Myocyte (in vitro differentiated cells): ENCODE measurements at regions not wholly inside any gene's neighbourhood (a gene's known extent, or its start where the extent isn't known, plus 50 kb on each side); places are given as distances from the start of the nearest gene placed in this dataset.
A peak's percentile ranks its signal among the peaks of the same experiment; 100 is the strongest.
"Not testable (repeated sequence)": the region's sequence is repeated elsewhere in the genome, so short reads cannot be mapped to it uniquely, and the experiment has no call there.

Experiments used
- DNase-seq: peaks from one replicate; pipeline ENCODE4 v3.0.0-alpha.2; 2012; ENCODE audit warnings: low read depth

DNA sequence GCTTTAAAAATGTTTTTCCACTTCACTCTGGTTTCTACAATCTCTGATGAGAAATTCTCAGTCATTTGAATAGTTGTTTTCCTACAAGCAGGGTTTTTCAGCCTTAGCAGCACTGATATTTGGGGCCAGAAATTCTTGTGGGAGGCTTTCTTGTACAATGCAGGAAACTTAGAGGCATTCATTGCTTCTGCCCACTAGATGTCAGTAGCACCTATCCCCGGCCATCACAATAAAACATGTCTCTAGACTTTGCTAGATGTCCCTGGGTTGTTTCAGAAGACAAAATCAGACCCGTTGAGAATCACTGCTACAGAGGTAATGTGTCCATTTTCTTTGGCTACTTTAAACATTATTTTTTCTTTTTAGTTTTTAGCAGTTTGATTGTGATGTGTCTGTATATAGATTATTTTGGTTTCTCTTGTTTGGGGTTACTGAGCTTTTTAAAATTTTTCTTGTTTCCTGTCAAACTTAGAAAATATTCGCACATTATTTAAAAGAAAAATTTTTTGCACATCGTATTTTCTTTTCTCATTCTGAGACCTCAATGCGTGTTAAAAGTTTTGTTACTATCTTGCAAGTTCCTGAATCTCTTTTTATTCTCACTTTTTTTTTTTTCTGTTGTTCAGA lies 60.8 kb upstream of the CCDC179 start:
- peak; percentile 63 for DNase-seq

DNA sequence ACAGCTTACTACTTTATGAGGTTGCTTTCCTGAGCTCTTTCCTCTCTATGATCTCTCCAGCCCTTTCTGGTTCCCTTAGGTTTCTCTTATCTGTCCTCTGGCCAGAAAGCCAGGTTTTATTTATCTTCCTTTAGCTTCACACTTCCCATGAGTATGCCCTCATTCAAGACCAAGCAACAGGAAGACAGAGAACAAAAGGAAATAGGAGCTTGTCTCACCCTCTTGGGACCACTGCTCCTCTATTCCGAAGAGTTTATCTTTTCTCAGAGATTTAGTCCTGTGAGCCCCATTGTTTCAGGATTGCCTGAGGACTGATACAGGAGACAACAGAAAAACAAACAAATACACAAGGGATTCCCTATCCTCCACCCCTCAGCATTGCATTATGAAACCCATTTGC lies 62.4 kb upstream of the CCDC179 start:
- DNase-seq = no peak

DNA sequence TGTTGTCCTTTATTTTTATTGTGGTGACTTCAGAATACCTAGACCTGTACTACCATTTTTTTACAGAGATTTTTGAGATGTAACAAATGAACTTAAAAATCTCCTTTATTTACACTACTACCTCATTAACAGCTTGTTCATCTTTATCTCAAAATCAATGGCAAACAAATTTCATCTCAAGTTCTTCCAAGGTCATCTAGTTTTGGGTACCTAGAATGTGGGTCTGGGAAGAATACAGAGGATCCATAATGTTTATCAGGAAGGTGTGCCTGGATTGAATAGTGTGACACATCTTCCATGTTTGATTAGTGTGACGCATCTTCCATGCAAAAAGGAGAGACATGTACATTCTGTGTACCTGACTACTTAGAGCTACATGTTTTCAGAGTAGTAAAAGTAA lies 63.3 kb upstream of the CCDC179 start:
- no peak for DNase-seq

DNA sequence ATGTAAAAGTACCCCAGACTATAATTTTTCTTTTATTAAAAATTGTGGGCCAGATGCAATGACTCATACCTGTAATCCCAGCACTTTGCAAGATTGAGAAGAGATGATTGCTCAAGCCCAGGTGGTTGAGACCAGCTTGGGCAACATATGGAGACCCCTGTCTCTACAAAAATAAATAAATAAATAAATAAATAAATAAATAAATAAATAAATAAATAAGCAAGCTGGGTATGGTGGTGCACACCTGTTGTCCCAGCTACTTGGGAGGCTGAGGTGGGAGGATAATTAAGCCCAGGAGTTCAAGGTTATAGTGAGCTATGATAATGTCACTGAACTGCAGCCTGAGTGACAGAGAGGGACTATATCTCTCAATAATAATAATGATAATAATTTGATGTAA lies 66.1 kb upstream of the CCDC179 start:
- DNase-seq = no peak

DNA sequence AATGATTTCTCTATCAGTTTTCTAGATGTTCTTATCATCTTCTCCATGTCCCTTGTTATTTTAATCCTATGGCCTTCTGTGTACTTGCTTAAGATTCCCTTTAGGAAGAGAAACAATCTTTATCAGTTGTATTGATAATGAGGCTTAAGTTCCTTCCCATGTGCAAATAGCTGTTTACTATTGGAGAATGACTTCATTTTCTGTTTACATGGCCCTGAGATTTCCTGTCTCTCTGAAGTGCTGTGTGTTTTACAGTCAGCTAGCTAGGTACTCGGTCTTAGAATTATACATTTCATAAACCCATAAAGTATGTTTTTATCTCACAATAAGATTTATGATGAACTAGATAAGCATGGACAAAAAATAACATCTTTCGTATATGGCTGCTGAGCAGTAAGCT lies 67.5 kb upstream of the CCDC179 start:
- no peak for DNase-seq

DNA sequence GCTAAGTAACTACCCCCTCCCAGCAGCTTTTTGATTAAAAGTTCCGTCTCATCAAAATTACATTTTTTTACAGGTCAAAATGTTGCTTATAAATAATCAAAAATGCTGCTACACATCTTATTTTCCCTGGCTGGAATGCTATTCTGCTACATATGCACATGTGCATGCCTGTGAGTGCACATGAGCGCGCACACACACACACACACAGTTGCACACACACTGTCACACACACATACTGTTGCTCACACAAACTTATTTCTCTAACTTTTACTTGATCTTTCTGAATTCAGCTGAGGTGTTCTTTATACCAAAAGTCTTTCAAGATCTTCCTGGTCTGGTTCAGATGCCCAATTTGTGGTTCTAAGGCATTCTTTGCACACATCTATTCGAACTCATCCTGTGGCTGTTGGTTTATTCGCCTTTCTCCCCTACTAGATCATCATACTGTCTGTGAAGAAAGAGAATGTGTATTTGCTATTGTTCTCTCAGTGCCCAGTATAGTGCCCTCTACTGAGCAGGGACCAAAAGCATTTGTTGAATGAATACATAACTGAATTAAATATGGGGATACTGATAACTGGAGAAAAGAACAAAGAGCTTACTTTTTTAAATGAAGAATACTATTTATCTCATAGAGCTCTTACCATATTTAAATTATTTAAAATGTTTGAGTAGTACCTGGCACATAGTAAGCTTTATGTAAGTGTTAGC lies 68.1 kb upstream of the CCDC179 start:
- no peak for DNase-seq

DNA sequence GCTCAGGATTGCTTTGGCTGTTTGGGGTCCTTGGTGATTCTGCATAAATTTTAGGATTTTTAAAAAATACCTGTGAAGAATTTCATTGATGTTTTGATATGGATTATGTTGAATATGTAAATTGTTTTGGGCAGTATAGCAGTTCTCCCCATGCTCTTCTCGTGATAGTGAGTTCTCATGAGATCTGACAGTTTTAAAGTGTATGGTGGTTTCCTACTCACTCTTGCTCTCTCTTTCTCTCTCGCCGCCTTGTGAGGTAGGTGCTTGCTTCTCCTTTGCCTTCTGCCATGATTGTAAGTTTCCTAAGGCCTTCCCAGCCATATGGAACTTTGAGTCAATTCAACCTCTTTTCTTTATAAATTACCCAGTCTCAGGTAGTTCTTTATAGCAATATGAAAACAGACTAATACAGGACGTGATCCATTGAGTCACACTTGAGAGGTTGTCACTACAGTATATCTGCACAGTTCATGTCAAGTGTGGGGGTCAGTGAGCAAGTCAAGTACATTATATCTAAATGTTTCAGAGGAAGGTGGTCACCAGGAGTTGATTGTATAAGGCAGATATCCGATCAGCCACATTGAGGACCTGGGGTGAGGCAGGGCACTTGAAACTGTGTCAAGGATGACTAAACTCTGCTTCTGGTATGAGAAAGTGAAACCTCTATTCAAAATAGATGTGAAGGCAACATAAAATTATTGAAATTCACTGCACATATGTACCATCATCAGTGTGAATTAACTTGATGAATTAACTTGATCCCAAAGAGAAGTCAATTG lies 70.7 kb upstream of the CCDC179 start:
- DNase-seq = no peak

DNA sequence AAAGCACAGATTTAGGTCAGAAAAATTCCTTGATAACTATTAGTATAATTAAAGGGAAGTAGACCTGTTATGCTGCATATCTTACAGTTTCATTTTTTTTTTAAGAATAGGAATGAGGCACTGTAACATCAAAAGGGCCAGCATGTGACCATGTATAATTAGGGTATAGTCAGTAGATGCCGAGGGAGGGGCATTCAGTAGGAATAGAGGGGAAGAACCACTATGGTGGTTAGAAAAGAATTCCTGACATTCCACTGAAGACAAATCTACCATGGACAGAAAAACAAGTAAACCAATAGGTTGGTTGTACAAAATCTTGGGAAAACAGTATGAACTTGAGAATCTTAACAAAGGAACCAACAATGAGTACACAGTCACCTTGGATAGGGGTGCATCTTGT lies 78.4 kb upstream of the CCDC179 start:
- DNase-seq = no peak

DNA sequence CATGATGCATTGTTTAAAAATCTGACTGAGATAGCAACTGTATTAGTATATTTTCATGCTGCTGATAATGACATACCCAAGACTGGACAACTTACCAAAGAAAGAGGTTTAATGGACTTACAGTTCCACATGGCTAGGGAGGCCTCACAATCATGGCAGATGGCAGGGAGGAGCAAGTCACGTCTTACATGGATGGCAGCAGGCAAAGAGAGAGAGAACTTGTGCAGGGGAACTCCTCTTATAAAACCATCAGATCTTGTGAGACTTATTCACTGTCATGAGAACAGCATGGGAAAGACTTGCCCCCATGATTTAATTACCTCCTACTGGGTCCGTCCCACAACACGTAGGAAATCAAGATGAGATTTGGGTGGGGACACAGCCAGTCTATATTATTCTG lies 81.3 kb upstream of the CCDC179 start:
- not testable (repeated sequence) for DNase-seq

DNA sequence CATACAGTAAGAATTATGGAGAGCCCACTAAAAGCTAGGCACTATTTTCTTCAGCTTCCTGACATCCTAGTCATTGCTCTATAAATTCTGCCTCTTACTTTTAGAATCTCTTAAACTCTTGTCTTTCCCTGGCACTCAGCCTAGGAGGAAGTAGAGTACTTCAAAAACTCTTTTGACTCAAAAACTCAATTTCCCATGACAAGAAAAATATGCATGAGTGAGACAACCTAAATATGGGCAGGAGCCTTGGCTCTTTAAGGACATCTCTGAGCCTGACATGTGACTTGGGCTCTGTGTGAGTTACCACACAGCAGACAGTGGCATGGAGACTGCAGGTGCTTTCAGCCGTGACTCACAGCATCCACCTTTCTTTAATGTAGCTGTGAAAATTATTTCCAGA lies 97.5 kb upstream of the CCDC179 start:
- DNase-seq = no peak

DNA sequence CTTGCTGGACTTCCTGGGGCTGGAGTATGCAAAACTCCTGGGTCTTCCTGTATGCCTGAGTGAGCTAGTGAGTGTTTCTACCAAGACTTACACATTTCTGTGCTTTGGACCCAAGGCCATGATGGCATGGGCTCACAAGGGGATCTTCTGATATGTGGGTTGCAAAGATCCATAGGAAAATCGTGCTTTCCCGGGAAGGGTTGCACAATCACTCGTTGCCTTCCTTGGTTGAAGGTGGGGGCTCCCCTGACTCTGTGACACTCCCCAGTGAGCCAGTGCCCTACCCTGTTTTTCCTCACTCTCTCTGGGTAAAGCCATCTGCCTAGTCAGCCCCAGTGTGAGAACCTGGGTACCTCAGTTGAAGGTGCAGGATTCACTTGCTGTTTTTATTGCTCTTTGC lies 114.0 kb upstream of the CCDC179 start:
- DNase-seq = no peak

DNA sequence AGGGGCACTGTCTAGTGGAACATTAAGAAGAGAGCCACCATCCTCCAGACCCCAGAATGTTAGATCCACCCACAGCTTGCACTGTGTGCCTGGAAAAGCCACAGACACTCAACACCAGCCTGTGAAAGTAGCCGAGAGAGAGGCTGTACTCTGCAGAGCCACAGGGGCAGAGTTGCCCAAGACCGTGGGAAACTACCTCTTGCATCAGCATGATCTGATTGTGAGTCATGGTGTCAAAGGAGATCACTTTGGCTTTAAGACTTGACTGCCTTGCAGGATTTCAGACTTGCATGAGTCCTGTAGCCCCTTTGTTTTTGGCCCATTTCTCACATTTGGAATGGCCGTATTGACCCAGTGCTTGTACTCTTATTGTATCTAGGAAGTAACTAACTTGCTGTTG lies 115.9 kb upstream of the CCDC179 start:
- DNase-seq = peak; percentile 73

DNA sequence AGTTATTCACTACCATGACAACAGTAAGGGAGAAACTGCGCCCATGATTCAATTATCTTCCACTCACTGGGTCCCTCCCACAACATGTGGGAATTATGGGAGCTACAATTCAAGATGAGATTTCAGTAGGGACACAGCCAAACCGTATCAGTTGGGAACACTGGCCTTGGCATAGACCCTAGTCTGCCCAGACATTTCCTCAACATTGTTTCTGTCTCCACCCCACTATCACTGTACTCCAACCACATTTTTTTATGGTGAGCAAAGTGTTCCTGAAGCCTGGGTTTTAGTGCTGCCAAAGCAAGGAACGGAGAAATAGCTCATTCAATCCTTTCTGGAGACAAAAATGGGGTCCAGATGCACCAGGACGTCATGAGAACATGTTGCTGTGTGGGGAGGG lies 122.6 kb upstream of the CCDC179 start:
- DNase-seq = no peak

DNA sequence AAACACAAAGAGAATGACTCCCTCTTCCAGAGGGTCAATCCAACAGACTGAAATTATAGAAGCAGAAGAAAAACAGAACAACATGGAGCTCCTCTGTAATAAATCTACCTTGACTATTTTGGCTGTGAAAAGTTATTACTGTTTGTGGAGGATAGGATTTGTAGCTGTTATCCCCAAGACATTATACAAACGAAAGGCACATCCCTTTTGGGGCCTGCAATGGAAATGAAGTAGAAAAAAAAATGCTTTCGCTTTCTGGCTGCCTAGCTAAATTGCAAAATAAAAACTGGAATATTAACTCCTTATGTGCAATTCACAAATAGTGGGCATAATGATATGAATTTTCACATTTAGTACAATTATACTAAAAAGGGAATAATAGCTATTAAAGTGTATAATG lies 123.8 kb upstream of the CCDC179 start:
- DNase-seq = no peak

DNA sequence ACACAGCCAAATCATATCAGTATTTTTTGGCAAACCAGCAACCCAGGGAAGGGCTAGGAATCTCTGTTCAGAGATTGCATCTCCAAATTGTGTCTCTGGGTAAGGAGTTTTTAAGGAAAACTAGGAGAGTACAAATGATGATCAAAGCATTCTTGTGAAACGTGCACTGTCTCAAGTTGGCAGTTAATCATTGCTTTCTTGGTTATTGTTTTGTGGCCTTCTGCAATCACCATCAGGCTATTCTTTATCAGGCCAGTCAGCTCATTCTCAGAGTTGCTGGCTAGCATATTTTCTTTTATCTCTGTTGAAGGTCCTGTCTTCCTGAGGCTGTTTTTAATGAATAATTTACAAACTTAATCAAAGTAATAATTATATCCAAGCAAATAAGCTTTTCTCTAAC lies 129.1 kb upstream of the CCDC179 start:
- DNase-seq = no peak

DNA sequence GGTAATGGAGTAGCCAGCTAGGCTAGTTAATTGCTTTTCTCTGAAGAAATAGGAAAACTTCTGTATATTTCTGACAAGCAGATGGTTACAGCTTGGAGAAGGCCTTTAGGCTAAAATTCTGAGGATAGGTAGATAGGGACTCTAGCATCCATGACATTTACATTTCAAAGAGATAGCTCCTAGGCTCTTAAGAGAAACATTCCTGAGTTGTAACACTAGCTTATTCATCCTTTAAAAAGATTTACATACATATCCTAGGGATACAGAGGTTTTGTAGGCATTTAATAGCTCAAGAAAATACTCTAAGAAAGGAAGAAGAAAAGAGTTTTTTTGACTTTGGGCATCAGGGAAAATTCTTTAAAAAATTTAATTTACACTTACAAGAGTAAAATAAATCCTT lies 130.9 kb upstream of the CCDC179 start:
- DNase-seq = no peak

DNA sequence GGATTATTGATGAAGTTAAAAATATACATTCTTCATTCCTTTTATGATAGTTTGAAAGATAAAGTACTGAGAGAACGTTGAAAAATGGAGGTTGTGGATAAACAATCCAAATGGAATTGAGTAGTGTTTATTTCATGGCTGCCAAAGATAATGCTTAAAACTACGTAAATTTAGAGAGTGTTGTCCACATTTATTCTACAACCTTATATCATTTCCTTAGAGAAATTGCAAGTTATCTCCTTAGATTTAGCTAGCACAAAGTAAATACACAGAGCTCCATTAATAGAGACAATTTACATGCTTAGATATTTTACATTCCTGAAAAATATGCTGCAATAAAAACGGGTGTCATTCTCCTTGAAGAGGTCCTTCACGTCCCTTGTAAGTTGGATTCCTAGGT lies 146.5 kb upstream of the CCDC179 start:
- no peak for DNase-seq

DNA sequence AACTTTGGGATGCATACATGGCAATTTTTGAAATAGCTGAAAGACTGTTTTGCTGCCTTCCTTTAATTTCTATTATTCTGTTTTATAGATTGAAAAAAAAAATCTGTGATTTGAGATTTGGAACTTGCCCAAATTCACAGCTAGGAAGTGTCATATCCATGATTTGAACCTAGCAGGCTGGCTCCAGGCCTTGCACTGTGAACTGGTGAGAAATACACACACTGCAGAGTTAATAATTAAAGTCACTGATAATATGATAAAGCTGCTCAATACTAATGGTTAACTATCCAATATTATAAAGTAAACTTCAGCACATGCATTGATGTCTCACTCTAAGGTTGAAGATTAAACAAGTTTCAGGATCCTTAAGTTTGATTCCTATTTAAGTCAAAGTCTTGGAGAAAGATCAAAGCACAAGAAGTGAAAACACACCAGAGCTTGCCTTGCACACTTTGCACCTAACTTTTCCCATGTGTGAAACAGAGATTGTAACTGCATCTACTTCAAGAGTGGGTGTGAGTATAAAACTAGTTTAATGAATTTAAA lies 150.6 kb upstream of the CCDC179 start:
- DNase-seq = no peak

DNA sequence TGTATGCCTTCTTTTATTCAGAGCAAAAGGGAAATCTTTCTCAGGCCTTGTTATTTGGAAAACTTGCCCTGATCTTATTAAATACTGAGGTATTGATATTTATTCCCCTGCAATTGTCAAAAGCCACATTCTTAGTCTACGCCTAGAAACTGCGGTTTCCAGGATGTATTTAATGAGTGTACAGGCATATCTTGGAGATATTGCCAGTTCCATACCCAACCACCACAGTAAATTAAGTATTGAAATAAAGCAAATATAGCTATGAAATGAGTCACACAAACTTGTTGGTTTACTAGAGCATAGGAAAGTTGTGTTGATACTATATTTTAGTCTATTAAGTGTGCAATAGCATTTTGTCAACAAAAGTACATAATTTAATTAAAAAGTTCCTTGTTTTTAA lies 152.7 kb upstream of the CCDC179 start:
- no peak for DNase-seq

DNA sequence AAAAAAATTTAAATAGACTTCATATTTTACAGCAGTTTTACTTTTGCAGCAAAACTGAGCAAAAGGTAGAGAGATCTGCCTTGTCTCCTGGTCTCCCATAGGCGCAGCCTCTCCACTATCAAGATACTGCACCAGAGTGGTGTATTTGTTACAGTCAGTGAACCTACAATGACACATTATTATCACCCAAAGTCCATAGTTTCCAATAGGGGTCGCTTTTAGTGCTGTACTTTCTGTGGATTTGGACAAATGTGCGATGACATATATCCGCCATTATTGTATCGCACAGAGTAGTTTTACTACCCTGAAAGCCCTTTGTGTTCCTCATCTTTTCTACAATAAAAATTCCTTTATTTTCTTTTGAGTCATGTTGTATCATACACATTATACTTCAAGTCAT lies 153.2 kb upstream of the CCDC179 start:
- DNase-seq = no peak

DNA sequence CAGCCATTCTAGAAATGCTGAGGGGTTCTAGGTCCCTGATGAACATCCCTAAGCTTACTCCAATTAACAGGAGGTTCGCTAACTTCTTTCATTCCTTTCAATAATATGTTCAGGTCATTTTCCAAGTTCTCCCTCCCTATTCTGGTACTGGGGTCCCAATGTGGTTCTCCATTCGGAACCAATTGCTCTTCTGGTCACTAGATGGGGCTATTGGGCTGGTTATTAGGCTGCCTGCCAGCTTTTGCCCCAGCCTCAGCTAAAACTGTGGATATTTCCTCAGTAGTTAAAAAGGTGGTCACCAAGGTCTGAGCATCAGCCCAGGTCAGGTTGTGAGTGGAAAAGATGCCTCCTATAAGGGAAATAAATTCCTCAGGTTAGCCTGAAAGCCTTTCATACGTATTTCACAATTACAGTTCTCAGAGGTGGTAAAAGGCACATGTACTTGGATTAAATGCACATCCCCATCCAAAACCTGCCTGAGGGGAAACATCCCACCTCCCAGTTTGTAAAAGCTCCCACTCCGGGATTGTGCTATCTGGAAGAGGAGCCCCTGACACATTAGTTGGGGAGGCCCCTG lies 161.1 kb upstream of the CCDC179 start:
- DNase-seq = peak; percentile 53

DNA sequence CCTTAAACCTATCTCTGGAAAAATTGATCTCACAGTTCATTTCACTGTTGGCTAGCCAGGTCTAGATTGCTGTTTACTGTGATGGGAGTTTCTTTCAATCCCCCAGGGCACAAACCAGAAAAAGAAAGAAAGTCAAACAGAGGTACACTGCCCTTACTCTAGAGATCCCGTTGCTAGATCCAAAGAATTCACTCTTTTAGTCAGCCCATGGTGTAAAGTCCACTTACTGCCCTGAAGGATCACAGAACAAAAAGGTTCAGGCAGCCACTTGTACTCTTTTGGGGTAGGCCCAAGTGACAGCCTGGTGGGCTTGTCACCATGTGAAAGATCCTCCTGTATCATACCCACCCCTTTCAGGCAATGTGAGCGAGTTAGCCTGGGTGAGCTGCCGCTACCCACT lies 162.6 kb upstream of the CCDC179 start:
- DNase-seq = no peak
